SK-N-SH treated with all-trans-retinoic acid at 6 μM for 48 hours (cell line): ENCODE measurements at regions not wholly inside any gene's neighbourhood (a gene's known extent, or its start where the extent isn't known, plus 50 kb on each side); places are given as distances from the start of the nearest gene placed in this dataset.

Experiments
- ATAC-seq: fragments of 200-7000 bp; cut with Tn5 transposase; 3 replicates; pipeline ENCODE4 v1.9.1; 2020; ENCODE audit warnings: mild to moderate bottlenecking, moderate library complexity
- ARNTL ChIP-seq: fragments of 450-650 bp; formaldehyde crosslinking; IDR thresholded peaks from 2 replicates; pipeline ENCODE4 v1.5.0; 2020; ENCODE audit warnings: low read depth, mild to moderate bottlenecking, moderate library complexity, borderline replicate concordance
- BACH2 ChIP-seq: fragments of 250-450 bp; sonication (Bioruptor Pico); IDR thresholded peaks from 2 replicates; pipeline ENCODE4 v1.9.0; 2021; ENCODE audit warnings: mild to moderate bottlenecking, borderline replicate concordance
- CREB5 ChIP-seq: fragments of 250-450 bp; sonication (Bioruptor Pico); IDR thresholded peaks from 2 replicates; pipeline ENCODE4 v1.5.1; 2020; ENCODE audit warnings: low read depth, mild to moderate bottlenecking, moderate library complexity
- CSDC2 ChIP-seq: fragments of 250-450 bp; sonication (Bioruptor Pico); IDR thresholded peaks from 2 replicates; pipeline ENCODE4 v1.5.0; 2020; ENCODE audit warnings: mild to moderate bottlenecking, moderate library complexity
- CSRNP3 ChIP-seq: fragments of 250-450 bp; sonication (Bioruptor Pico); IDR thresholded peaks from 2 replicates; pipeline ENCODE4 v1.5.1; 2021; ENCODE audit warnings: mild to moderate bottlenecking, moderate library complexity
- ESRRG ChIP-seq: fragments of 250-450 bp; sonication (Bioruptor Pico); IDR thresholded peaks from 2 replicates; pipeline ENCODE4 v1.6.1; 2021; ENCODE audit warnings: mild to moderate bottlenecking
- GLIS3 ChIP-seq: fragments of 250-450 bp; sonication (Bioruptor Pico); IDR thresholded peaks from 2 replicates; pipeline ENCODE4 v1.5.0; 2020; ENCODE audit warnings: mild to moderate bottlenecking, moderate library complexity
- OSR1 ChIP-seq: fragments of 250-450 bp; sonication (Bioruptor Pico); IDR thresholded peaks from 2 replicates; pipeline ENCODE4 v1.8.0; 2022; ENCODE audit warnings: moderate library complexity, mild to moderate bottlenecking, inconsistent platforms
- PATZ1 ChIP-seq: fragments of 250-450 bp; sonication (Bioruptor Pico); IDR thresholded peaks from 2 replicates; pipeline ENCODE4 v1.8.0; 2020; ENCODE audit warnings: mild to moderate bottlenecking, moderate library complexity, borderline replicate concordance
- POU6F1 ChIP-seq: fragments of 250-450 bp; sonication (Bioruptor Pico); IDR thresholded peaks from 2 replicates; pipeline ENCODE4 v1.8.0; 2021; ENCODE audit warnings: low read depth, mild to moderate bottlenecking, moderate library complexity, borderline replicate concordance
- PPARA ChIP-seq: fragments of 250-450 bp; sonication (Bioruptor Pico); IDR thresholded peaks from 2 replicates; pipeline ENCODE4 v1.5.0; 2020; ENCODE audit warnings: mild to moderate bottlenecking, borderline replicate concordance
- RARB ChIP-seq: fragments of 250-450 bp; sonication (Bioruptor Pico); IDR thresholded peaks from 2 replicates; pipeline ENCODE4 v1.8.0; 2021; ENCODE audit warnings: mild to moderate bottlenecking, moderate library complexity
- SNAI2 ChIP-seq: fragments of 250-450 bp; sonication (Bioruptor Pico); IDR thresholded peaks from 2 replicates; pipeline ENCODE4 v1.5.0; 2020; ENCODE audit warnings: mild to moderate bottlenecking, moderate library complexity
- TOX ChIP-seq: fragments of 250-450 bp; sonication (Bioruptor Pico); IDR thresholded peaks from 2 replicates; pipeline ENCODE4 v1.8.0; 2021; ENCODE audit warnings: mild to moderate bottlenecking, moderate library complexity, borderline replicate concordance
- TSHZ2 ChIP-seq: fragments of 250-450 bp; sonication (Bioruptor Pico); IDR thresholded peaks from 2 replicates; pipeline ENCODE4 v1.5.0; 2020; ENCODE audit warnings: mild to moderate bottlenecking, moderate library complexity
- ZC3H10 ChIP-seq: fragments of 250-450 bp; sonication (Bioruptor Pico); IDR thresholded peaks from 2 replicates; pipeline ENCODE4 v1.5.1; 2021; ENCODE audit warnings: mild to moderate bottlenecking, moderate library complexity
- ZFP30 ChIP-seq: fragments of 450-650 bp; formaldehyde crosslinking; IDR thresholded peaks from 2 replicates; pipeline ENCODE4 v1.5.0; 2022; ENCODE audit warnings: mild to moderate bottlenecking, moderate library complexity
- ZNF565 ChIP-seq: fragments of 450-650 bp; formaldehyde crosslinking; conservative IDR thresholded peaks from 2 replicates; pipeline ENCODE4 v1.5.0; 2020; ENCODE audit warnings: low read depth, mild to moderate bottlenecking, moderate library complexity
- ZNF70 ChIP-seq: fragments of 450-650 bp; formaldehyde crosslinking; IDR thresholded peaks from 2 replicates; pipeline ENCODE4 v1.5.0; 2020; ENCODE audit warnings: mild to moderate bottlenecking, moderate library complexity

- no peak for TF ChIP-seq CSDC2 (CRISPR knock-in tag)
- no peak for TF ChIP-seq ARNTL (CRISPR knock-in tag)
- no peak for TF ChIP-seq ZNF70 (CRISPR knock-in tag)
- TF ChIP-seq OSR1 = no peak
- no peak for TF ChIP-seq CREB5
- no peak for TF ChIP-seq TSHZ2 (CRISPR knock-in tag)
- TF ChIP-seq BACH2 (CRISPR knock-in tag) = no peak
- no peak for TF ChIP-seq CSRNP3 (CRISPR knock-in tag)
- TF ChIP-seq ZC3H10 (CRISPR knock-in tag) = no peak
- no peak for TF ChIP-seq ZFP30 (CRISPR knock-in tag)
- no peak for TF ChIP-seq ESRRG (CRISPR knock-in tag)
- ATAC-seq = no peak
Measured at GRCh38 chr2:30338475-30338874, 107.1 kb downstream of the LBH start.

- TF ChIP-seq ZC3H10 (CRISPR knock-in tag) (no peak), PPARA (CRISPR knock-in tag) (no peak), CSRNP3 (CRISPR knock-in tag) (no peak), ZFP30 (CRISPR knock-in tag) (no peak), POU6F1 (CRISPR knock-in tag) (no peak), BACH2 (CRISPR knock-in tag) (no peak), TOX (CRISPR knock-in tag) (no peak), PATZ1 (CRISPR knock-in tag) (no peak), RARB (CRISPR knock-in tag) (no peak), TSHZ2 (CRISPR knock-in tag) (no peak), SNAI2 (CRISPR knock-in tag) (no peak), CREB5 (no peak), ZNF70 (CRISPR knock-in tag) (no peak), GLIS3 (CRISPR knock-in tag) (no peak), ZNF565 (CRISPR knock-in tag) (no peak), ESRRG (CRISPR knock-in tag) (no peak)
- no peak for ATAC-seq
Measured at GRCh38 chr2:30339071-30339470, 107.7 kb downstream of the LBH start.
